GM04504 (cell line): ENCODE measurements at regions not wholly inside any gene's neighbourhood (a gene's known extent, or its start where the extent isn't known, plus 50 kb on each side); places are given as distances from the start of the nearest gene placed in this dataset.
"Not testable (repeated sequence)": the region's sequence is repeated elsewhere in the genome, so short reads cannot be mapped to it uniquely, and the experiment has no call there.

Experiments used
- DNase-seq: peaks from one replicate; pipeline ENCODE4 v3.0.0-alpha.2; 2012; ENCODE audit warnings: low read depth

- no peak for DNase-seq
Measured at GRCh38 chr6:121594053-121594452, 158.6 kb downstream of the GJA1 start.

GRCh38 chr6:121595646-121596045 is 160.2 kb downstream of the GJA1 start:
- DNase-seq: no peak

DNA sequence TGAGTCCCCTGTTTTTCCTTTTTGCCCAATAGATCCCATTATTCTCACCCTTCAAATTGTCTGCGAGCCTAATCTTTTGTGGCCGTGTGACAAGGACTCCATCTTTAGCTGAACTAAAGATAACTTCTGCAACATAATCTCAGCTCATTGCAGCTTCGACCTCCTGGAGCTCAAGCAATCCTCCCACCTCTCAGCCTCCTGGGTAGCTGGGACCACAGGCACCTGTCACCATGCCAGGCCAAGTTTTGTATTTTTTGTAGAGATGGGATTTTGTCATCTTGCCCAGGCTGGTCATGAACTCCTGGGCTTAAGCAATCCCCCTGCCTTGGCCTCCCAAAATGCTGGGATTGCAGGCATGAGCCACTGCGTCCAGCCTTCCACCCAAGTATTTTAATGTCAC is 161.0 kb downstream of the GJA1 start:
- DNase-seq: no peak

DNA sequence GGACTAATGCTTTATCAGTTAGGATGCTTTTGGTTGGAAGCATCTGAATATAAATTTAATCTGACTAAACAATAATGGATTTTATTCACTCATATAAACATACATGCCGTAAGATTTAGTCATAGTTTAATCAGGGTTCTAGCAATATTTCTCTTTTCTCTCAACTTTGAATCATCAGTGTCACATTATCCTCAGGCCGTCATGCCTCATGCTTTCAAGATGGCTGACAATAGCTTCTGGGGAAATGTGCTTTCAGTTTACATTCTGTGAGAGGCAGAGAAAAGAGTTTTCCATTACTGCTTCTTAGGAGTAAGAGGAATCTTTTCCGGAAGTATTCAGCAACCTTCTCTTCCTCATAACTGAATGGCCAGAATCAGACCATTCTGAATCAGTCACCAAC is 162.2 kb downstream of the GJA1 start:
- no peak for DNase-seq

DNA sequence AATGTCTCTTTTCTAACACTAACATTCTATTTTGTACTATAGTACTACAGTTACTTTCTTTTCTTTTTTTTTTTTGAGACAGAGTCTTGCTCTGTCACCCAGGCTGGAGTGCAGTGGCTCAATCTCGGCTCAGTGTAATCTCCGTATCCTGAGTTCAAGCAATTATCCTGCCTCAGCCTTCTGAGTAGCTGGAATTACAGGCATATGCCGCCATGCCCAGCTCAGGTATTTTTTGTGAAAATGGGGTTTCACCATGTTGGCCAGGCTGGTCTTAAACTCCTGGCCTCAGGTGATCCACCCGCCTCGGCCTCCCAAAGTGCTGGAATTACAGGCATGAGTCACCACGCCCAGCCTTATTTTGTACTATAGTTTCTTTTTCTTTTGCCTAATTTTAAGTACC is 163.9 kb downstream of the GJA1 start:
- DNase-seq: not testable (repeated sequence)

DNA sequence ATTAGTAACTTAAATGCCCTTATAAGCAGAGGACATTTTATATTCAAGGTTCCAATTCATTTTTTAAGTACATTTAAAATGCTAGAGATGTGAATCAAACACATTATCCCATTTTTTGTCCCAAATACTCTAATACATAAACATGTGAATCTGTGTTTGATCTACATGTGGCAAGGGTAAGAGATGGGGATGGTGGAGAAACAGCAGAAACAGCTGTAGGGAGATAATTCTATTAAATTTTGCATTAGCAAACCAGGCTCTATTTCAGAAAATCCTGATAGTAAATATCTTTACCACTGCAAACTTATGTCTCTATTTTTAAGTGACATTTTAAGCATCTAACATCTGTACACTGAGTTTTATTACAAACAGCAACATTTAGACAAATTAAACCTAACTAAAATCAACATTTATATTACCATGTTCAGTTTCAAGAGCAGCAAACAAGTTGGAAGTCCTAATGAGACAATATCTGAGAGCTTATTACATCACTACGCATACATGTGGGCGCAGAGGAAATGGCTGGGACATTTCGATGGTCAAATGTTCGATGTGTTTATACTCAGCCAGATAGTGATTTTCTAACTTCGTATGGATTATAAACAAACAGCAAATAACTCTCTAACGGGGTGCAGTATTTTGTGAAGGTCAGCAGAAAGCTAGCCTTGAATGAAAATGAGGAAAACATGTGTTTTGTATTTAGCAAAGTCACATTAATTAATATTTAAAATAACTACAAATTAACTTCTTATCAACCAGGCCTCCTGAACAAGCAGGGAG is 165.1 kb downstream of the GJA1 start:
- DNase-seq: no peak

DNA sequence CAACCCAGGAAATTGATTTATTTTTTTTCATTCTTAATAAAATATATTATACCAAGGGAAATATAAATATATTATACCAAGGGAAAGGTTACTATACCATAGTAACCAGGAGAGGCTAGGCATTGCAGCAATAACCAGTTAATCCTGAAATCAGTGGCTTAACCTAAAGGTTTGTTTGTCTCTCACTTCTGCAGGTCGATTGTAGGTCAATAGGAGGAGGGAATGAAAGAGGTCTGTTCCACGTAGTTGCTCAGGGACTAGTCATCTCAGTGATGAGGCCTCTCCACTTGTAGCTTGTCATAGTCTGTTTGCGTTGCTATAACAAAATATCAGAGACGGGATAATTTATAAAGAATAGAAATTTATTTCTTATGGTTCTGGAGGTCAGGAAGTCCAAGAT is 168.0 kb downstream of the GJA1 start:
- no peak for DNase-seq

DNA sequence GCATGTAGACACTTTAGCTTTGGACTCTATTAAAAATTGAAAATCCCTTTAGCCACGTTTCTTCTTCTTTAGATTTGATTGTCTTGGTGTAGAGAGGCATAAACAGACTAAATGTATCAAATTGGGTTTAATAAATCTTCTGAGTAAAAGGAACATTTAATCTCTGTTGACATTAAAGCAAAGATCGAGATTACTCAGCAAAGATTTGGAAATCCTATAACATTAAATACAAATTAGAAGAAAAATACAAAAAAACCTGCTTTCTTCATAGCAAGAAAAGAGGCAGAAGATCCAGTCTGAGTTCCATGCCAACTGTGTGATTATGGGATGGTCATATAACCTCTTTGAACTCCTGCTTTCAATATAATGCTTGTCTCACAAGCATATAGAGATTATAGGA is 172.3 kb downstream of the GJA1 start:
- DNase-seq: no peak

DNA sequence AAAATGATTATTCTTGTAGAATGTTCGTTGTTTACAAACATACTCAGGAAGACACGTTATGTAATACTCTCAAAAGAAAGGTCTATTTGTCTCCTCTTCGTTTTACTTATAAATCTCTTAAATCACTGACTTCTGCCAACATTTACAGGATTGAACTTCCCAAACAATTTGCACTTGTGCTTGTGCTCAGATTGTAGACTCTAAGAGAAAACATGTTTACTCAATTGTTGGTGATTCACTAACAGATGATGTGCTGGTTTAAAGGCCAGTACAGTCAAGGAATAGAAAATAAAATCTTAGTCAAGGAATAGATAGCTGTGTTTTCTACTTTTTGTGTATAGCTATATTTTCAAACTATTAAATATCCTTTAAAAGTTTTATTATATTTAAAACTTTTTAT is 172.8 kb downstream of the GJA1 start:
- DNase-seq: no peak

DNA sequence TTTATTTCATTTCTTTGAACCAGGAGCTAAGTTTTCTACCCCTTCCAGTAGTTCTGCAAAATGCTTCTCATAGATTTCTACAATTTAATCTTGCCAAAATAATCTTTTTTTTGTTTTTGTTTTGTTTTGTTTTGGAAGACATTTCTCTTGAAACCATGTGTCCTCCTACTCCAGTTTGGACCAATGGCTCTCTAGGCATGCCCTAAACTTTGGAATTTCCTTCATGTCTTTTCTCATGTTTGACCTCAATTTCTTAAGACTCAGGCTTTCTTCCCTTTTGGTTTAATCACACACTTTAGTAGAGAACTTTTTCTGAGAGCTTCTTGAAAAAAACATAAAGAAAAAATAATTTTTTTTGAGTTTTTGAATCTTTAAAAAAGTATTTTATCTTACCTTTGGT is 173.8 kb downstream of the GJA1 start:
- DNase-seq: no peak

DNA sequence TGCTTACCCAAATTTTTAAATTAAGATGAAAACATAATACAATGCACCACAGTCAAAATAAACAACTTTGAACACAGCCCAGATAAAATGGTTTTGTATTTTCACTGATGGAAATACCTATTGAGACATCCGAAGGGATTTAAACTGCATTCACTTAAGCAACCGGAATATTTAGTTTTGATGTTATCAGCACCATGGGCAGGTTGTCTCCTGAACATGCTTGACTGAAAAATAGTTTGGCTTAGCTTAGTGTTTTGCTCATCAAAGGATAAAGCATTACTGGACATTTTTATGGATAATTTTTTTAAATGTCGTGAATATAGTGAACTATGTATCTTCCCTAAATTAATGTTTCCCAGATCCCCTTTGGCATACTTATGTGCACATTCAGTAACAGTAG is 177.5 kb downstream of the GJA1 start:
- no peak for DNase-seq

- no peak for DNase-seq
Measured at GRCh38 chr6:121614115-121614514, 178.7 kb downstream of the GJA1 start.

GRCh38 chr6:121615493-121615892 is 180.0 kb downstream of the GJA1 start:
- DNase-seq: no peak

GRCh38 chr6:121616406-121616805 is 181.0 kb downstream of the GJA1 start:
- DNase-seq: no peak

DNA sequence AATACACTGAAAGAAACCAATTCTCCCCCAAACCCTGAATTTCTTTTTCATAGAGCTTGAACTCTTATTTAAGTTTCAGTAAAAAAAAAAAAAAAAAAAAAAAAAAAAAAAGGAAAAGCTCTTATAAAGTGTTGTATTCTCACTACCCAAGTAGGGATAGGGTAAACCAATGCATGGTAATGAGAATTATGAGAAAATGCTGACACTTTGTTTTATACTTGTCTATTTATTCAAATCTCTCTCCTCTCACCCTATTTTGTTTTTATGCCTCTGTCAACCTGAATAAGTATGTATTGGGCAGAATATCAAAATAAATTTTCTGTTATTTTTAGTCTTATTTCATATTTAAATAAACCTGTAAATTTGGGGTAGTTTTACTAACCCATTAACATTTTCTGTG is 181.9 kb downstream of the GJA1 start:
- DNase-seq: no peak

DNA sequence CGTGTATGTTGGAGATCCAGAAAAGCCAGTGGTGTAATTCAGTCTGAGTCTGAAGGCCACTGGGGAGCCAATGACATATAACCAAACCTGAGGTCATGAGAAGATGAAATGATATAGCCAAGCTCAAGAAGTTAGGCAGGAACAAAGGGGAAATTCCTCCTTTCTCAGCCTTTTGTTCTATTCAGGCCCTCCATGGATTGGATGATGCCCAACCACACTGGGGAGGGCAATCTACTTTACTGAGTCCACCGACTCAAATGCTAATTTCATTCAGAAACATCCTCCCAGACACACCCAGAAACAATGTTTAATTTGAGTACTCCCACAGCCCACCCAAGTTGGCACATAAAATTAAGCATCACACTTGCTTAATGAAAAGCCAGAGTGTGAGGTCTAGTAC is 183.6 kb downstream of the GJA1 start:
- no peak for DNase-seq

- no peak for DNase-seq
Measured at GRCh38 chr6:121619987-121620740, 184.7 kb downstream of the GJA1 start.

GRCh38 chr6:121627761-121628160 is 192.3 kb downstream of the GJA1 start:
- no peak for DNase-seq

DNA sequence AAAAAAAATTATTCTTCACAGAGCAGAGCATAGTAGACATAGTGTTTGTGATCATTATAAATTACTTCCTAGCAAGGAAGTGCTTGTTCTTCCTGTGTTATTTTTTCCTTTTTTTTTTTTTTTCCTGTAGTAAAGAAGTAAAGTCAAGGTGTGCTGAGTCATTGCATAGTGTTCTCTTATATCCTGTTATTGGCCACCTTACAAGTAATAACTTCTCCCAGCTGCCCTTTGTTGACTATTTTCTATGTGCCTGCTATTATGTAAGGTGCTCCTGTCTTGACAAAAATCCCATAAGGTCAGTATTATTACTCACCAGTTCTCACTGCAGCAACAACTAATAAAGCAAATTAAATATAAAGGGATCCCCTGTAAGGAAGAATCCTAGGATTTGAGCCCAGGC is 195.3 kb downstream of the GJA1 start:
- DNase-seq: no peak

- not testable (repeated sequence) for DNase-seq
Measured at GRCh38 chr6:121631752-121632151, 196.3 kb downstream of the GJA1 start.

DNA sequence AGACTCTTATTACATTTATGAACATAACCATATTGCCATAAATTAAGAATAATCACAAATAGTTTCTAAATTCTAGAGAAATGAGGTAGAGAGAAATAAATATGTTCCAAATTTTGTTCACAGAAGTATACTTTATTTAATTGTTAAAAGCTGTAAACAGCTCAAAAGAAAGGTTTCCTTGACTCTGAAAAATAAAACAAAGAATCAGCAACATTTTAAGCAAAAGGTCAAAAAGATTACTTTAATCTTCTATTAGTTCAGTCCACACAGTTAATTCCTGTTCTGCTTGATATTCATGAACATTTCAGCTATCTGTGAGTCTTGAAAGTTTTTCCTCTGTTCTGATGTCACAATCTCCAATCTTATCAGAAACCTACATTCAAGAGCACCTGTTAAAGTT is 197.9 kb downstream of the GJA1 start:
- DNase-seq: no peak

- not testable (repeated sequence) for DNase-seq
Measured at GRCh38 chr6:121634586-121634985, 199.1 kb downstream of the GJA1 start.

DNA sequence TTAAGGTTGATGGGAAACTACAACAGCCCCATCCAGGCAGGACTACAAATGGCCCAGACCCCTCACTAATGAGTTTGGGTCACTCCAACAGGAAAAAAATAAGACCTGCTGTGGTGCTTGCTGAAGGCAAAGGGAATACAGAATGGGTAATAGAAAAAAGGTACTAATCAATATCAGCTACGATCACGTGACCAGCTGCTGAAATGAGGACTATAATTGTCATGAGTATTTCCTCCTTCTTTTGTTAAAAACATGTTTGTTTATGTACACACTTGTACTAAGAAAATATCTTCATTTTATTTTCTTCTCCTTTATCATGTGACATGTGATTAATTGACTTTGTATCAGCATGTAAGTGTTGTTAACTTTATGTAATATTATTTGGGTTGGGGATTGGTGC is 199.9 kb downstream of the GJA1 start:
- DNase-seq: no peak

GRCh38 chr6:121636217-121636616 is 200.8 kb downstream of the GJA1 start:
- not testable (repeated sequence) for DNase-seq
